ENCODE measurements at regions not wholly inside any gene's neighbourhood (a gene's known extent, or its start where the extent isn't known, plus 50 kb on each side); places are given as distances from the start of the nearest gene placed in this dataset.
A peak's percentile ranks its signal among the peaks of the same experiment; 100 is the strongest.

DNA sequence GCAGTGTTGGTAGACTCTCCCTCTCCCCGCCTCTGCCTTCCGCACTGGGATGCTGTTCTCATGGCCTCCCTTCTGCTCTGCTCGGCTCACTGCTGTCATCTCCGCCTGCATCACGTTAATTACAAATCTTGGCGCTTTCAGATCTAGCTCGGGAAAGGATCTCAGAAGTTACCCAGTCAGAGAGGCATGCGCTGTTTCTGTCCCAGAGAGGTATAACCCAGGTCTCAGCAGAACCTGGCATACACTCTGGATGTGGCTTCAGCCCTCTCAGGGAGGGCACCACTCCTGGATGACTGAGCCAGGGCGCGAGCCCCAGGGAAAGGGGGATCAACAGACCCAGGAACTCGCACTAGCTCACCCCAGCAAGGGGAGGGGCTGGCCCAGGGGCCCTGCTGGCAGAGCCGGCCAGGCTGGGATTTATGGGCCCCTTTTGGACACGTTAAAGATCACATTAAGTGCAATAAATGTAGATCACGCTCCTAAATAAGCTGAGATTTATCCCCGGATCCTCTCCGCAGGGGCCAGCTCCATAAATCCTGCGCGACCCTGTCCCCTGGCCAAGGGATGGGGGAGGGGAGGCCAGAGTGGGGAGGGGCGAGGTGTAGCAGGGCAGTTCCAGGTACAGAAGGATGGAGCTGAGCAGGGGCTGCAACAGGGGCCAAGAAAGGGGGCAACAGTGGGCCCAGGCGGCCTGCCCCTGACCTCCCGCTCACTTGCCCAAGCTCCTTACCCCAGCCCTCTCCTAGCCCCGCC lies 101.3 kb upstream of the ZBTB40 start:
- DNase-seq (ENCODE audit: low spot score), result no peak
- Mint-ChIP-seq H3K36me3 (ENCODE audit: low read depth) (no peaks in the 10 kb centered on the region), H3K27ac (no peak overlapping the region), H3K4me3 (no peak overlapping the region), H3K27me3 (ENCODE audit: insufficient read depth) (peaks cover 56% of the 10 kb centered on the region), H3K4me1 (ENCODE audit: low read depth) (no peaks in the 10 kb centered on the region), H3K9me3 (no peaks in the 10 kb centered on the region)
- intact Hi-C loops (cut with micrococcal nuclease), result no loop called here

DNA sequence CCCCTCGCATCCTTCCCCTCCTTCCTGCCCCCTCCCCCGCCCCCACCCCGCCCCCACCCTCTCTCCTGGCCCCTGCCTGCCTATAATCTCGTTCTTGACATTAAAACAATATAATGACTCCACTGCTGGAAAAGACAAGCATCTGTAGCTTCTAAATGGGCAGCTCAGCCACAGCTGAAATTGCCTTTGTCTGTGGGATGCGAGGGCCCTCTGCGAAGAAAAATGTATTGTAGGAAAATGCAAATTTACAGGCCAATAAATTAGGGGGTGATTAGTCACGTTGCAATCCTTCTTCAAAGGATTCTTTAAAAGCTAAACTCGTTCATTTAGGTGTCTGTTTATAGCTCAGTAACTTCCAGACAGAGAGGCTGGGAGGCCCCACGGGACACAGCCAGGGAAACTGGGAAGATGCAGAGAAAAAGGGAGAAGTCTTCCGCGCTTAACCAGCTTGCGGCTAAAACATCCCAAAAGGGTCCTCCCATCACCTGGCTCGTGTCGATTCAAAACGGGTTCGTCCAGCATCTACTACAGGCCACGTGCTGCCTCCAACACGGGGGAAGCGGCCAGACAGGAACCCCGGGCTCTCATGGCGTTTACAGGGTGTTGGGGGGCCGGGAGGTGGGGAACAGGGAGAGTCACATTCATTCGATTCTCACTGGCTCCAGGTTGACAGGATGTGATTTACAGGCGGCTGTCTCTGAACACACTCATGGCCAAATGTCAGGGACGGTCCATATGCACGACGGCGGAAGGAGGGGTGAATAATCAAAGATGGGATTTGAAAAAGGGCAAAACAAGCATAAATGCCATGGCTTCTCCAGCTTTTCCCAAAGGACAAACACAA lies 100.5 kb upstream of the ZBTB40 start:
- Mint-ChIP-seq H3K36me3 (ENCODE audit: low read depth) (no peaks in the 10 kb centered on the region), H3K27ac (no peak overlapping the region), H3K27me3 (ENCODE audit: insufficient read depth) (peaks cover 56% of the 10 kb centered on the region), H3K4me3 (no peak overlapping the region), H3K9me3 (no peaks in the 10 kb centered on the region), H3K4me1 (ENCODE audit: low read depth) (no peaks in the 10 kb centered on the region)
- DNase-seq (ENCODE audit: low spot score), result no peak
- intact Hi-C loops (cut with micrococcal nuclease), result no loop called here

DNA sequence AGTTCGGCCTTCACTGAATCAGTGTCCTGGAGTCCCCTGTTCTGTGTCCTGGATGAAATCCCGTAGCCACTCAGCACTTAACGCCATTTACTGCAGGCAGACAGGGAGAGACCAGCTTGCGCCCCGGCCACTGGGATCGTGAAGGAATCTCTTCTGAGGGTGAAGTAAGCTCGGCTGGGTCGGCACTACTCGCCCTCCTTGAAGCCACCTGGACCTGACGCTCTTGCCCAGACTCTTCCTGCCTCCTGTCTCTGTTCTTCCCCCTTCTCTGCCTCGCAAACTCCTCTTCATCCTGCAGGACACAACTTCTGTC lies 99.9 kb upstream of the ZBTB40 start:
- intact Hi-C loops (cut with micrococcal nuclease), result no loop called here
- no peaks in the 10 kb centered on the region for H3K36me3 Mint-ChIP-seq (ENCODE audit: low read depth)
- peaks cover 53% of the 10 kb centered on the region for H3K27me3 Mint-ChIP-seq (ENCODE audit: insufficient read depth)
- no peaks in the 10 kb centered on the region for H3K4me1 Mint-ChIP-seq (ENCODE audit: low read depth)
- H3K9me3 Mint-ChIP-seq, result no peaks in the 10 kb centered on the region
- no peak overlapping the region for H3K27ac Mint-ChIP-seq
- H3K4me3 Mint-ChIP-seq, result no peak overlapping the region
- no peak for DNase-seq (ENCODE audit: low spot score)

DNA sequence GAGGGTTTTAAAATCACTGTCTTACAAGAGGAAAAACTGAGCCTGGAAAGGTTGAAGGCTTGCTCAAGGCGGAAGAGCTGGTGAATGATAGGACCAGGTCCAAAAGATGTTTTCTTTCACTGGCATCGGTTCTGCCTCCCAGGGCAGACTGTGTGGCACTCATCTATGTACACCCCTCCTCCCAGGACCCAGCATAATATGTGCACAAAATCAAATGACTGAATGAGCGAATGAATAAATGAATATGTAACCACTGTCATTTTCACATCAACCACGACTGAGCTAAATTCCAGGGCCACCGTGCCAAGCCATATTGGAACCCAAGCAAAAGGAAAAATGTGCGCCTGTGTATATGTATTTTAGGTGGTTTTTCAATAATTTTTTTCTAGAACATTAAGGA lies 99.3 kb upstream of the ZBTB40 start:
- H3K4me3 Mint-ChIP-seq, result no peak overlapping the region
- H3K9me3 Mint-ChIP-seq, result no peaks in the 10 kb centered on the region
- intact Hi-C loops (cut with micrococcal nuclease), result no loop called here
- no peaks in the 10 kb centered on the region for H3K4me1 Mint-ChIP-seq (ENCODE audit: low read depth)
- H3K36me3 Mint-ChIP-seq (ENCODE audit: low read depth), result no peaks in the 10 kb centered on the region
- peaks cover 54% of the 10 kb centered on the region for H3K27me3 Mint-ChIP-seq (ENCODE audit: insufficient read depth)
- H3K27ac Mint-ChIP-seq, result no peak overlapping the region
- DNase-seq (ENCODE audit: low spot score), result no peak

DNA sequence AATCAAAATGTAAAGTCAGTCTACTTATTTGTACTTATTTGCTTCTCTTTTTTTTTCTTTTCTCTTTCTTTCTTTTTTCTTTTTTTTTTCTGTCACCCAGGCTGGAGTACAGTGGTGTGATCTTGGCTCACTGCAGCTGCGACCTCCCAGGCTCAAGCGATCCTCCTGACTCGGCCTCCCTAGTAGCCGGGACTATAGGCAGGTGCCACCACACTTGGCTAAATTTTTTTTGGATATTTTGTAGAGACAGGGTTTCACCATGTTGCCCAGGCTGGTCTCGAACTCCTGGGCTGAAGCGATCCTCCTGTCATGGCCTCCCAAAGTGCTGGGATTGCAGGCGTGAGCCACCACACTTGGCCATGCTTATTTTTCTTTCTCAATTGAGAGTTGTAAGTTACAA lies 98.8 kb upstream of the ZBTB40 start:
- DNase-seq (ENCODE audit: low spot score), result no peak
- Mint-ChIP-seq H3K27ac (no peak overlapping the region), H3K9me3 (no peaks in the 10 kb centered on the region), H3K4me1 (ENCODE audit: low read depth) (no peaks in the 10 kb centered on the region), H3K27me3 (ENCODE audit: insufficient read depth) (peaks cover 51% of the 10 kb centered on the region), H3K36me3 (ENCODE audit: low read depth) (no peaks in the 10 kb centered on the region), H3K4me3 (no peak overlapping the region)
- intact Hi-C loops (cut with micrococcal nuclease), result no loop called here

DNA sequence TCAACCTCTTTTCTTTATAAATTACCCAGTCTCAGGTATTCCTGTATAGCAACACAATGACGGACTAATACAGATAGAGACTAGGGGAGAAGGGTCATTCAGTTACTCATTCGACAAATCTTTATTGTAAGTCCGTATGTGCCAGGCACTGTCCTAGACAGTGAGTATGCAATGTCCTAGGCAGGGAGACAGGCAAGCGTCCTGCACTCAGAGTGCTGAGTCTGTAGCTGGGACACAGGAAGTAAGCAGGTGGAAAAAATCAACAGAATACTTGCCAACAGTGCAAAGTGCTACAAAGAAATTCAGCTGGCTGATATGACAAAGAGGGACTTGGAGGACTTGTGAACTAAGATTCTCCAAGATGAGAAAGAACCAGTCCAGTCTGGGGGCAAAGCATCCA lies 92.2 kb upstream of the ZBTB40 start:
- Mint-ChIP-seq H3K27me3 (ENCODE audit: insufficient read depth) (peaks cover 7% of the 10 kb centered on the region), H3K27ac (peak overlapping the region; percentile 60), H3K4me1 (ENCODE audit: low read depth) (no peaks in the 10 kb centered on the region), H3K9me3 (no peaks in the 10 kb centered on the region), H3K36me3 (ENCODE audit: low read depth) (no peaks in the 10 kb centered on the region), H3K4me3 (no peak overlapping the region)
- intact Hi-C loops (cut with micrococcal nuclease), result no loop called here
- DNase-seq (ENCODE audit: low spot score), result no peak

DNA sequence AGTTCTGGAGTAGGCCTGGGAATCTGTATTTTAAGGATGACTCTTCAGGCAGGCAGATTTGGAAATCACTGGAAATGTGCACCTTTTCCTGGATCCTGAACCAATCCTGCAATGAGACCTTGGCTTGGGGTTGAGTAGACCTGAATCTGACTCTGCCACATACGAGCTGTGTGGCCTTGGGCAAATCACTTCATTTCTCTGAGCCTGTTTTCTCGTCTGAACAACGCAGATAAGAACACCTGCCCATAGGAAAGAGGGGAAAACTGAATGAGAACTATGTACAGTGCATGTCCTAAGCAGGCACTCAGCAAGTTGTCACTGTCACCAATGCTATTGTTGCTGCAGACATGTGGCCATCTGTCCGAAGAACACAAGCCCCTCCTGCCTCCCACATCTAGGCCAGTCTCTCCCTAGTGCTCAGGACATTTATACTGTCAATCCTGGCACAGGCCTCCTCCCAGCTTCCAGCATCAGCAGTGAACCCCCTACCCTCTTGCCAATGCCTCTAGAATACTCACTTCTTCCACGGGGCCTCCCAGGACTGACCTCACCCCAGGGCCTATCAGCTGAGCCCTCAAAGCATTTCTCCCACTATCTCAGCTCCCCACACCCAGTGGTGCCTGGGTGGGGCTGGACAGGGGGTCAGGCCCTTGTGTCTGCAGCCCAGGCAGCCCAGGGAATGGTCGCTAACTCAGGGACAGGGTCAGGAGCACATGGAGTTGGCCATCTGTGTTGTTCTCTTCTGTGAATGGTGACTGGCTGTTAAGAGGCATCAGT lies 88.8 kb upstream of the ZBTB40 start:
- H3K27me3 Mint-ChIP-seq (ENCODE audit: insufficient read depth), result peaks cover 4% of the 10 kb centered on the region
- H3K4me1 Mint-ChIP-seq (ENCODE audit: low read depth), result no peaks in the 10 kb centered on the region
- no peak for DNase-seq (ENCODE audit: low spot score)
- no peaks in the 10 kb centered on the region for H3K9me3 Mint-ChIP-seq
- H3K36me3 Mint-ChIP-seq (ENCODE audit: low read depth), result no peaks in the 10 kb centered on the region
- intact Hi-C loops (cut with micrococcal nuclease), result no loop called here
- H3K4me3 Mint-ChIP-seq, result no peak overlapping the region
- H3K27ac Mint-ChIP-seq, result no peak overlapping the region

DNA sequence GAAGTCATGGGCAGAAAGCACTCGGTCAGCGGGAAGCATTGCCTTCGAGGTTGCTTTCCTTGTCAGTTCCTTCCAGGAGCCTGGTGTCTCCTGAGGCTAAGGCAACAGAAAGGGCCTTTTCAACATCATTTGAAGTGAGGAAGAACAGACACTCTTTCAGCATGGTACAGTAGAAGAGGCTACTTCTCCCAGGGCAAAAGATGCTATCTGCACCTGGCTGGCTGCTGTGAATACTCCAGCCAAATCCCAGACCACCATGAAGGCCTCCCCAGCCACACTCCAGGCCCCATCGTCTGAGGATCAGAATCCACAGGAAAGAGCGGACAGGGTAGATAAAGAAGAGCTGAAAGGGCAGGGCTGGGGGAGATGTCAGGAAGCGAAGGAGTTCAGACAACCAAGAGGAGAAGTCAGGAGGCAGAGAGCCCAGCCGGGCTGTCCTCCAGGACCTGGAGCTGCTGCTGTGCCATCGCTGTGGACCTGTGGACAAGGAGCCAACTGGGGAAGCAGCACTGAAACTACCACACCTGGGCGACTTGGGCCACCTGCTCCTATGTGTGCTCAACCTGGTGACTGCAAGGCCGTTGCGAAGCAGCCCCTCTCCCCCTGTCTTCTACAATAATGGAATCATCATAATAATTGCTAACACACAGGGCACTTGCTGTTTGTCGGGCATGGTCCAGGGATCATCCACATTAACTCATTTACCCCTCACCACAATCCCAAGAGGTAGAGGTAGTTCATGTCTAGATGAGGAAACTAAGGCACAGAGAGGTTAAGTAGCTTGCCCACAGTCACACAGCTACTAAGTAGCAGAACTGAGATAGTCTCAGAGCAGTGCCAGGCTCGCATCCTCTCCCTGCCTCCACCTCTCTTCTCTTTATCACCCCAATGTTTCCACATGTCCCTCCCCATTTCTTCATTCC lies 88.0 kb upstream of the ZBTB40 start:
- H3K27ac Mint-ChIP-seq, result no peak overlapping the region
- H3K4me1 Mint-ChIP-seq (ENCODE audit: low read depth), result no peaks in the 10 kb centered on the region
- peaks cover 4% of the 10 kb centered on the region for H3K27me3 Mint-ChIP-seq (ENCODE audit: insufficient read depth)
- no peaks in the 10 kb centered on the region for H3K9me3 Mint-ChIP-seq
- DNase-seq (ENCODE audit: low spot score), result no peak
- intact Hi-C loops (cut with micrococcal nuclease), result no loop called here
- no peak overlapping the region for H3K4me3 Mint-ChIP-seq
- H3K36me3 Mint-ChIP-seq (ENCODE audit: low read depth), result no peaks in the 10 kb centered on the region

DNA sequence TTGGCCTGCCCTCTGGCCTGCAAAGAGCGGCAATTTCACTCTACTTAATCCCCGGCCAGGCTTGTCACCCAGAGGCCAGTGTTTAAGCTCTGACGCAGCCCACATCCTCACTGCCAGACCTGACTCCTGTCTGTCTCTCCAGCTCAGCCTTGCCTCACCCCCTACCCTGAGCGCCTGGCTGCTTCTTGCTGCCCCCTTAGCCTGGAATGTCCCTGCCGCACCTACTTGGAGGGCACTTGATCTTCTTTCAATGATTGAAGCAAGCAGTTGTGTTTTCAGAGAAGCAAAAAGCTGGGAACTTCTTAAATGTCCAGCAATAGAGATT lies 87.4 kb upstream of the ZBTB40 start:
- H3K36me3 Mint-ChIP-seq (ENCODE audit: low read depth), result no peaks in the 10 kb centered on the region
- no peaks in the 10 kb centered on the region for H3K4me1 Mint-ChIP-seq (ENCODE audit: low read depth)
- H3K27me3 Mint-ChIP-seq (ENCODE audit: insufficient read depth), result peaks cover 4% of the 10 kb centered on the region
- H3K27ac Mint-ChIP-seq, result no peak overlapping the region
- no peaks in the 10 kb centered on the region for H3K9me3 Mint-ChIP-seq
- intact Hi-C loops (cut with micrococcal nuclease), result no loop called here
- no peak for DNase-seq (ENCODE audit: low spot score)
- no peak overlapping the region for H3K4me3 Mint-ChIP-seq

DNA sequence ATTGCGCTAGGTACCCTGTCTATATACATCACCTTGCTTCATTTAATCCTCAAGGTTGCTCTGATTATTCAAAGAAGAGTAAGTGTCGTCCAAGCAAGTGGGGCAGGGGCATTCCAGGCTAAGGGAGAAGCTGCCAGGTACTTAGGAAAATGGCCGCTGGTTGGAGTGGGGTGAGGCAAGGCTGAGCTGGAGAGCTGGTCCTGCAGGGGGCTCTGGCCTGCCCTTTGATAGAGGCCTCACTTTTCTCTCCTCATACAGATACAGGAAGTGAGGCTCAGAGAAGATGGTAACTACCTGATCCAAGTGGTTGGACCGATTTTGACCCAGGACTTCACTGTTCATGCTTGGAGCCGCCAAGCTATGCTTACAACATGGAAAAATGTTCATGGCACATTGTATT lies 86.9 kb upstream of the ZBTB40 start:
- no peak for DNase-seq (ENCODE audit: low spot score)
- H3K9me3 Mint-ChIP-seq, result no peaks in the 10 kb centered on the region
- intact Hi-C loops (cut with micrococcal nuclease), result no loop called here

DNA sequence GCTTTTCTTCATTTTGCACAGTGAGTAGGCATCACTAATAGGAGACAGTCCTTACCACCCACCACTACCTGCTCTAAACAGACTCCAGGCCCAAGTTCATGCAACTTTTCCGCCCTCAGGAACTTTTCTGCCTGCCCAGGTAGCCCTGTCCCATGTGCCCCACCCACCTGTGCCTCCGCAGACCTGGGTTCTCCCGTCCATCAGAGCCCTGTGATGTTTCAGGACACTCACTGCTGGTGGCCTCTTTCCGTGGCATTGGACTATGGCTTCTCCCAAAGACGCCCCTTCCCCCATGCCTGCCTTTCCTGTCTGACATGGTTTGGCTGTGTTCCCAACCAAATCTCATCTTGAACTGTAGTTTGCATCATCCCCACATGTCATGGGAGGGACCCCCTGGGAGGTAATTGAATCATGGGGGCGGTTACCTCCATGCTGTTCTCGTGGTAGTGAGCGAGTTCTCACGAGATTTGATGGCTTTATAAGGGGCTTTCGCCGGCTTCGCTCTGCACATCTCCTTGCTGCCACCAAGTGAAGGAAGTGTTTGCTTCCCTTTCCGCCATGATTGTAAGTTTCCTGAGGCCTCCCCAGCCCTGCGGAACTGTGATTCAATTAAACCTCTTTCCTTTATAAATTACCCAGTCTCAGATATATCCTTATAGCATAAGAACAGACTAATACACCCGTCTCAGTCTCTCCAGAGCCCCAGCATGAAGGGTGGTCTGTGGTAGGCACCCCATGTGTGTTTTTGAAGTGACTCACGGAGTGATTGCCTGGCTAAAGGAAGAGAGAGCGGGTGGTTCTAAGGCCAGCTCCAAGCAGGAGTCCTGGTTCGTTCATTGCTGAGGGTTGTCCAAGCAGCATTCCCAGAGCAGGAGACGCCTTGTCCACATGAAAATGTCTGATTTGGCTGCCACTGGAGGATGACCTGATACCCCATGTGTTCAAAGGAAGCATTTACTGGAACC lies 86.0 kb upstream of the ZBTB40 start:
- Mint-ChIP-seq H3K9me3 (no peaks in the 10 kb centered on the region), H3K27me3 (ENCODE audit: insufficient read depth) (no peaks in the 10 kb centered on the region), H3K27ac (no peak overlapping the region), H3K4me1 (ENCODE audit: low read depth) (no peaks in the 10 kb centered on the region), H3K4me3 (no peak overlapping the region), H3K36me3 (ENCODE audit: low read depth) (no peaks in the 10 kb centered on the region)
- DNase-seq (ENCODE audit: low spot score), result no peak
- intact Hi-C loops (cut with micrococcal nuclease), result no loop called here

More for the DNA sequence above, 86.9 kb upstream of the ZBTB40 start:
- H3K36me3 Mint-ChIP-seq (ENCODE audit: low read depth), result no peaks in the 10 kb centered on the region
- no peak overlapping the region for H3K4me3 Mint-ChIP-seq
- no peaks in the 10 kb centered on the region for H3K4me1 Mint-ChIP-seq (ENCODE audit: low read depth)
- H3K27me3 Mint-ChIP-seq (ENCODE audit: insufficient read depth), result no peaks in the 10 kb centered on the region
- H3K27ac Mint-ChIP-seq, result no peak overlapping the region

DNA sequence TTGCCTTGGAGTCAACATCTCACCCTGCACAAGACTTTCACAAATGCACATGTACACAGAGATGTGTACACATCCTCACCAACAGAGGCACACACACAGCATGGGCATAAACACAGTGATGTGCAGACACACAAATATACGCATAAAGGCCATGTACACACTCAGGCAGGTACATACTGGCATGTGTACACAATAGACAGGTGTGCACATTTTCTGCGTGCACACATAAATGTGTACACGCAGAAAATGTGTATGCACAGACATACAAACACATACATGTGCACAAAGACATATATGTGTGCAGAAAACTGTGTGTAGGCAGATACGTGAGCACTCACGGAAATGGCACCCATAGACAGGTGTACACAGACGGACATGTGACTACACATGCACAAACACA lies 85.3 kb upstream of the ZBTB40 start:
- no peak for DNase-seq (ENCODE audit: low spot score)
- Mint-ChIP-seq H3K9me3 (no peaks in the 10 kb centered on the region), H3K4me3 (no peak overlapping the region), H3K4me1 (ENCODE audit: low read depth) (no peaks in the 10 kb centered on the region), H3K27me3 (ENCODE audit: insufficient read depth) (no peaks in the 10 kb centered on the region), H3K36me3 (ENCODE audit: low read depth) (no peaks in the 10 kb centered on the region), H3K27ac (no peak overlapping the region)
- intact Hi-C loops (cut with micrococcal nuclease), result no loop called here

Measured in activated T-helper 1 cell treated with anti-CD3 and anti-CD28 coated beads, Interleukin-12 subunit alpha, Interleukin-12 subunit beta, Interleukin-2, Interleukin-4 antibody, amounts not matched to agents 30 ng/mL and 10 ng/mL and 1 ng/mL, durations not matched to agents 14 hours and 24 hours and 36 hours (primary cell).